Activated CD4-positive, alpha-beta T cell treated with anti-CD3 and anti-CD28 coated beads, Interleukin-2, amount 50 U/mL, for 16 hours (primary cell): ENCODE measurements at regions not wholly inside any gene's neighbourhood (a gene's known extent, or its start where the extent isn't known, plus 50 kb on each side); places are given as distances from the start of the nearest gene placed in this dataset.

Experiments used
- DNase-seq: peaks from one replicate; pipeline ENCODE4 v3.0.0-alpha.2; 2020

DNA sequence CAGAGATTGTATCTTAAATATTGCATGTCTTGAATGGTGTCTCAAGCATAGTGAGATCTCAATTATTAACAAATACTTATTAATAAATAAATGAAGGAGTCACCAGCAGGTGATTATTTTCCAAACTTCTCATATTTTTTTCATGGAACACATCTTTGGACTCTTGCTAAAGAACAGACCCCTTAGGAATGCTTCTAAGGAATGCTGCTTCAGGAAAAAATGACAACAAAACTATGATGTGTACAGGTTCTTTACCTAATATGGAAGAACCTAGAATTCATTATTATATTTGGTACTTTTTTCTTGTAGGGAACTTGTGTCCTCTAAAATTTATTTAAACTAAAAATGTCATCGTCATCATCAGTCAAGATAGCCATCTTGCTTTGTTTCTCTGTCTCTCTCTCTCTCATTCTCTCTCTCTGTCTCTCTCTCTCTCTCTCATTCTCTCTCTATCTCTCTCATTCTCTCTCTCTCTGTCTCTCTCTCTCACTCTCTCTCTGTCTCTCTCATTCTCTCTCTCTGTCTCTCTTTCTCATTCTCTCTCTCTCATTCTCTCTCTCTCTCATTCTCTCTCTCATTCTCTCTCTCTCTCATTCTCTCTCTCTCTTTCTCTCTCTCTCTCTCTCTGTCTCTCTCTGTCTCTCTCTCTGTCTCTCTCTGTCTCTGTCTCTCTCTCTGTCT, 63.0 kb upstream of the ETS2 start:
- DNase-seq: no peak

- DNase-seq: no peak
These were observed 61.8 kb upstream of the ETS2 start for GRCh38 chr21:38743772-38744529.

- no peak for DNase-seq
These were observed 60.9 kb upstream of the ETS2 start for GRCh38 chr21:38744861-38745260.

DNA sequence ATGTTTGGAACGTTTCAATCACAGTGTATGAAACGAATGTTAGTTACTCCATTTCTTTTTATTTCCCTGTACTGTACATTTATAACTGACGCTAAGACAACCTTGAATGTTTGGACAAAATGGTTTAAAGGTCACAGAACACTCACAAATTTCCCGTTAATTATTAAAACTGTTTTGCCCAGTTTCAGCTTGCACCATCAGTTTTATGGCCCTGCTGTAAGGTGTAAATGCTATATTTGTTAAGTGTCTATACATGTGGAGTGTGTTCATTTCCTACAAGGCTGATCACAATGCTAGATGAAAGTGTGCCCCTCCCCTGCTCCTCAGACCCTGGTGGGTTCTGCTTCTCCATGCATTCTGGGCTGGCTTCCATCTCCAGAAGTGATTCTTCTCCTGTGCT, 57.9 kb upstream of the ETS2 start:
- no peak for DNase-seq

DNA sequence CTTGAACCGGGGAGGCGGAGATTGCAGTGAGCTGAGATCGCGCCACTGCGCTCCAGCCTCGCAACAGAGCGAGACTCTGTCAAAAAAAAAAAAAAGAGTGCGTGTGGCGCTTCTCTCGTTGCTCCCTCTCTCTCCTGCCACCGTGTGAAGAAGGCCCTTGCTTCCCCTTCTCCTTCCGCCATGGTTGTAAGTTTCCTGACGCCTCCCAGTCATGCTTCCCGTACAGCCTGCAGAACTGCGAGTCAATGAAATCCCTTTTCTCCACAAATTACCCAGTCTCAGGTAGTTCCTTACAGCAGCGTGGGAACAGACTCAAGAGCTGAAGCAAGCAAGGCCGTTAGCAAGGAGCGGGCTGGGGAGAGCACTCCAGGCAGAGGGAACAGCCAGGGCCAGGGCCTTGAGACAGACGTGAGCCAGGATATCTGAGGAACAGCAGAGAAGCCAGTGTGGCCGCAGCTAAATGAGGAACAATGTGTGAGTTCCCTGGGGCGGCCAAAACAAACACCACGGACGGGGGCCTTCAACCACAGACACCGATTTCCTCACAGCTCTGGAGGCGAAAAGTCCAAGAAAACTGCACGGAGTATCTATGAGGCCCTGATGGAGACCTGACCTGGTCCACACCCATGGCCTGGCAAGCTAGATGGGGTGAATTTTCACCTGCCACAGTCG, 54.2 kb upstream of the ETS2 start:
- no peak for DNase-seq

DNA sequence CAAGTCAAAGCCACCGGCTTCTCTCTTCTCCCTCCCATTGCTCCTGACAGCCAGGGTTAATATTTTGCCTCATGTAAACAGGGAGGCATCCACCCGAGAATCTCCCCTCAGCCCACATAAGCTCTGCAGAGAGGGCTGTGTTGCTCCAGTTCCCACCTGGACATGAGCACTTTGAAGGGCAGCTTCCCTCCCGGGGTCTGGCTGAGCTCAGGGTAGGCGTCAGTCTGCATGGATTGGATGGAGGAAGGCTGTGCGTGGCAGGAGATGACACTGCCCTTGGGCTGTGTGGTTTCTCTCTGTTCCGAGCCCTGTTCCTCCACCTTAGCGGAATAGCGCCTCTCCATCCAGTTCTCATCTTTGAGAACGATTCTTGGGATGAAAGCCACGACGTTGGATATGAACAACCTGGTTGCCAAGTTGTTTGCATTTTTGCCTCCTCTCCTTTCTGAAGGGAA, 53.7 kb upstream of the ETS2 start:
- no peak for DNase-seq

DNA sequence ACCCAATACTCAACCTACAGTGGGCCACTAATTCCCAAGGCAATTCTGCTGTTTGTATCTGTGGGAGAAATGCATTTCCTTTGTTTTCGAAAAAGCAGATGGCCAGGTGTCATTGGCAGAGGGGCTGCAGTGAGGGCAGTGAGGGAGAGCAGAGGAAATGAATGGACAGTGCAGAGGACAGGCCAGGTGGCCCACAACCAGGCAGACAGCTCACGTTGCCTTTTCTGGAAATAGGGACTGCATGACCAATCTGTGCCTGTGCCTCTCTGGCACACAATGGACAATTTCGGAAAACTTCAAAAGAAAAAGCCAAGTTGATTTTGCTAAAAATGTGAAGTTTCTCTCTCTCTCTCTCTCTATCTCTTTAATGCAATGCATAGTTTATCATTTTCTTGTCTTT, 52.6 kb upstream of the ETS2 start:
- no peak for DNase-seq

GRCh38 chr21:38753557-38753971, 52.2 kb upstream of the ETS2 start:
- DNase-seq: no peak
